Activated CD8-positive, alpha-beta memory T cell treated with anti-CD3 and anti-CD28 coated beads for 4 hours (primary cell): ENCODE measurements at regions not wholly inside any gene's neighbourhood (a gene's known extent, or its start where the extent isn't known, plus 50 kb on each side); places are given as distances from the start of the nearest gene placed in this dataset.
"Not testable (repeated sequence)": the region's sequence is repeated elsewhere in the genome, so short reads cannot be mapped to it uniquely, and the experiment has no call there.

ENCODE experiments used
- DNase-seq, 2 donors: peaks; one replicate each; pipeline ENCODE4 v3.0.0-alpha.2; 2020; ENCODE audit warnings: low read depth in 2 of 2

- DNase-seq = no peak
Measured at GRCh38 chr1:8228253-8228652, 89.7 kb upstream of the SLC45A1 start.

GRCh38 chr1:8227674-8228073 lies 90.2 kb upstream of the SLC45A1 start:
- not testable (repeated sequence) for DNase-seq

- DNase-seq = no peak
Measured at GRCh38 chr1:8226747-8227146, 91.2 kb upstream of the SLC45A1 start.

- not testable (repeated sequence) for DNase-seq
Measured at GRCh38 chr1:8226024-8226423, 91.9 kb upstream of the SLC45A1 start.

- DNase-seq = no peak
Measured at GRCh38 chr1:8223526-8223925, 94.4 kb upstream of the SLC45A1 start.

- no peak for DNase-seq
Measured at GRCh38 chr1:8222789-8223188, 95.1 kb upstream of the SLC45A1 start.

GRCh38 chr1:8219530-8219929 lies 98.4 kb upstream of the SLC45A1 start:
- DNase-seq = no peak

- DNase-seq = no peak
Measured at GRCh38 chr1:8218351-8219092, 99.4 kb upstream of the SLC45A1 start.

- no peak for DNase-seq
Measured at GRCh38 chr1:8217809-8218208, 100.1 kb upstream of the SLC45A1 start.

GRCh38 chr1:8217011-8217711 lies 100.8 kb upstream of the SLC45A1 start:
- no peak for DNase-seq

GRCh38 chr1:8216005-8216404 lies 101.9 kb upstream of the SLC45A1 start:
- no peak for DNase-seq

GRCh38 chr1:8214501-8215173 lies 103.3 kb upstream of the SLC45A1 start:
- no peak for DNase-seq

- DNase-seq = no peak
Measured at GRCh38 chr1:8213676-8214075, 104.2 kb upstream of the SLC45A1 start.

- no peak for DNase-seq
Measured at GRCh38 chr1:8213136-8213535, 104.8 kb upstream of the SLC45A1 start.

- no peak for DNase-seq
Measured at GRCh38 chr1:8212580-8213031, 105.3 kb upstream of the SLC45A1 start.

- no peak for DNase-seq
Measured at GRCh38 chr1:8211883-8212579, 105.9 kb upstream of the SLC45A1 start.

GRCh38 chr1:8211251-8211882 lies 106.5 kb upstream of the SLC45A1 start:
- DNase-seq = no peak

- no peak for DNase-seq
Measured at GRCh38 chr1:8207202-8207601, 110.7 kb upstream of the SLC45A1 start.

- no peak for DNase-seq
Measured at GRCh38 chr1:8206391-8206790, 111.5 kb upstream of the SLC45A1 start.

- no peak for DNase-seq
Measured at GRCh38 chr1:8205771-8206170, 112.1 kb upstream of the SLC45A1 start.

- no peak for DNase-seq
Measured at GRCh38 chr1:8204826-8205225, 113.1 kb upstream of the SLC45A1 start.

- DNase-seq = no peak
Measured at GRCh38 chr1:8203551-8203950, 114.4 kb upstream of the SLC45A1 start.
